Lower lobe of right lung (tissue), 2 donors: ENCODE measurements at regions not wholly inside any gene's neighbourhood (a gene's known extent, or its start where the extent isn't known, plus 50 kb on each side); places are given as distances from the start of the nearest gene placed in this dataset.

Source experiments
- ATAC-seq, 2 donors: fragments of 200-7000 bp; cut with Tn5 transposase; one replicate each; pipeline ENCODE4 v1.9.1; 2020 to 2022; ENCODE audit warnings: mild to moderate bottlenecking in 2 of 2, moderate library complexity in 2 of 2
- DNase-seq: peaks from one replicate; pipeline ENCODE4 v3.0.0-alpha.2; 2020
- H3K27ac ChIP-seq: fragments of 200-600 bp; one replicate; pipeline ENCODE4 v1.8.0; 2022
- H3K27me3 ChIP-seq: fragments of 200-600 bp; one replicate; pipeline ENCODE4 v1.8.0; 2022; ENCODE audit warnings: low read depth
- H3K36me3 ChIP-seq: fragments of 200-600 bp; one replicate; pipeline ENCODE4 v1.8.0; 2022; ENCODE audit warnings: mild to moderate bottlenecking
- H3K4me1 ChIP-seq: fragments of 200-600 bp; one replicate; pipeline ENCODE4 v1.8.0; 2022
- H3K4me3 ChIP-seq: fragments of 200-600 bp; one replicate; pipeline ENCODE4 v1.8.0; 2022; ENCODE audit warnings: mild to moderate bottlenecking
- H3K9me3 ChIP-seq: fragments of 200-600 bp; one replicate; pipeline ENCODE4 v1.8.0; 2022
- intact Hi-C: fragments of 100-400 bp; cut with DNase I; formaldehyde crosslinking; loops from one replicate; pipeline ENCODE4 v1.11.0; 2022
- TF ChIP-seq, protein P1 (sequence below): fragments of 200-600 bp; IDR thresholded peaks from one replicate; pipeline ENCODE4 v1.8.0; 2022; ENCODE audit warnings: antibody characterized with exemption, mild to moderate bottlenecking
- donor health status: DM: no; HTN: yes; CAD: no; lungs with severe emphysema.

DNA sequence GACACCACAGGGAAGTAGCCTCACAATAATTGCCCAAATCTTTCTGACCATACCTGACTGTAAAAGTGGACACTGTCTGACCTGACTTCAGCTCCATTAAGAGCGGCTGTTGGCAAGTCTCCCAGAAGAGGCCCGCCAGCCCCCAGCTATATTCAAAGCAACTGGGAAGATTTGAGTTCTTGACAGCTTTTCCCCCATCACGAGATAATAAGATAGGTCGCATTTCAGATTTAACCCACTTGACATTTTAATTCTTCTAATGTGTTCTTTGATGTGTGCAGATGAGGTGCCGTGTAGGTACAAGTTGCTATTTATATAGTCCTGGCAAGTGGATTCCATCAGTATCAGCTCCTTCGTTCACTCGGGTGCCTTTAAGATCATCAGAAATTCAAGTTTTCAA, 345.7 kb downstream of the DRD1 start:
- Histone ChIP-seq H3K4me1 (no peaks in the 10 kb centered on the region), H3K36me3 (no peaks in the 10 kb centered on the region), H3K4me3 (no peak overlapping the region), H3K27ac (no peak overlapping the region), H3K27me3 (no peaks in the 10 kb centered on the region), H3K9me3 (no peaks in the 10 kb centered on the region)
- no peak for DNase-seq
- intact Hi-C loops = no loop called here
- TF ChIP-seq, protein P1, sequence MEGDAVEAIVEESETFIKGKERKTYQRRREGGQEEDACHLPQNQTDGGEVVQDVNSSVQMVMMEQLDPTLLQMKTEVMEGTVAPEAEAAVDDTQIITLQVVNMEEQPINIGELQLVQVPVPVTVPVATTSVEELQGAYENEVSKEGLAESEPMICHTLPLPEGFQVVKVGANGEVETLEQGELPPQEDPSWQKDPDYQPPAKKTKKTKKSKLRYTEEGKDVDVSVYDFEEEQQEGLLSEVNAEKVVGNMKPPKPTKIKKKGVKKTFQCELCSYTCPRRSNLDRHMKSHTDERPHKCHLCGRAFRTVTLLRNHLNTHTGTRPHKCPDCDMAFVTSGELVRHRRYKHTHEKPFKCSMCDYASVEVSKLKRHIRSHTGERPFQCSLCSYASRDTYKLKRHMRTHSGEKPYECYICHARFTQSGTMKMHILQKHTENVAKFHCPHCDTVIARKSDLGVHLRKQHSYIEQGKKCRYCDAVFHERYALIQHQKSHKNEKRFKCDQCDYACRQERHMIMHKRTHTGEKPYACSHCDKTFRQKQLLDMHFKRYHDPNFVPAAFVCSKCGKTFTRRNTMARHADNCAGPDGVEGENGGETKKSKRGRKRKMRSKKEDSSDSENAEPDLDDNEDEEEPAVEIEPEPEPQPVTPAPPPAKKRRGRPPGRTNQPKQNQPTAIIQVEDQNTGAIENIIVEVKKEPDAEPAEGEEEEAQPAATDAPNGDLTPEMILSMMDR = no peak
- no peak for ATAC-seq

DNA sequence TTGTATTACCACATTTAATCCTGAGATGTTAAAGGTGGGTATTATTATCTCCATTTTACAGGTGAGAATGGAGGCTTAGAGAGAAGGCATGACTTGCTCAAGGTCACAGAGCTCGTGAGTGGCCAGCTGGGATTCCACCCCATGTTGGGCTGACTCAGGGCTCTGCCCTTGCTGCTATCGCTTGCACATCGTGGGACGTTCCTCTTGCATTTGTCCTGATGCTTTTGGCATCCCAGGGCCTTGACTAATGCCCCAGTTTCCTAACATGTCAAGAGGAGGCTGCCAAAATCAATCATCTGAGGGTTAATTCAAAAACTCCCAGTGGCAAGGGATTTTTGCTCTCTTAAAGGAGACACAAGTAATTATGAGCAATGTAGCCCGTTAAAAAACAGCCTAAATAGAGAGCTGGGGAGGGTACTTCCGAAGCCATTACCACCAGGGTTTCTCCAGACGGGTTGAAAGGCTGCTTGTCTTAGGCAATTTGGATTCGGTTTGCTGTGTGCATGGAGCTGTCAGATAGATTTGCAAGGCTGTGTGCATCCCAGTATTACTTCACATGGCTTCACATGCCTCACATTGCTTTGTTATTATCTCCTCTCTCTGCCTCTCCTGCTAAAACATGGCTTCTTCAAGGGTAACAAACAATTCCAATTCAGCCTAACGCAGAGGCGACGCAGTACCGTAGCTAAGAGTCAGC, 347.4 kb downstream of the DRD1 start:
- H3K4me3 ChIP-seq = no peak overlapping the region
- no peaks in the 10 kb centered on the region for H3K4me1 ChIP-seq
- H3K27ac ChIP-seq = no peak overlapping the region
- H3K27me3 ChIP-seq = no peaks in the 10 kb centered on the region
- DNase-seq (no peak), ATAC-seq (no peak)
- TF ChIP-seq, protein P1 = no peak
- intact Hi-C loops = no loop called here
- H3K36me3 ChIP-seq = no peaks in the 10 kb centered on the region
- H3K9me3 ChIP-seq = no peaks in the 10 kb centered on the region

- Histone ChIP-seq H3K36me3 (no peaks in the 10 kb centered on the region), H3K27ac (no peak overlapping the region), H3K4me3 (no peak overlapping the region), H3K4me1 (no peaks in the 10 kb centered on the region), H3K9me3 (no peaks in the 10 kb centered on the region), H3K27me3 (no peaks in the 10 kb centered on the region)
- ATAC-seq = no peak
- intact Hi-C loops = no loop called here
- TF ChIP-seq, protein P1 = no peak
- no peak for DNase-seq
Observed at GRCh38 chr5:175094461-175094860, 349.5 kb downstream of the DRD1 start.

GRCh38 chr5:175092691-175093090, 351.3 kb downstream of the DRD1 start:
- ATAC-seq (no peak), DNase-seq (no peak)
- H3K36me3 ChIP-seq = no peaks in the 10 kb centered on the region
- no peaks in the 10 kb centered on the region for H3K9me3 ChIP-seq
- intact Hi-C loops = no loop called here
- H3K4me3 ChIP-seq = no peak overlapping the region
- H3K27ac ChIP-seq = no peak overlapping the region
- H3K4me1 ChIP-seq = no peaks in the 10 kb centered on the region
- TF ChIP-seq, protein P1 = no peak
- no peaks in the 10 kb centered on the region for H3K27me3 ChIP-seq

DNA sequence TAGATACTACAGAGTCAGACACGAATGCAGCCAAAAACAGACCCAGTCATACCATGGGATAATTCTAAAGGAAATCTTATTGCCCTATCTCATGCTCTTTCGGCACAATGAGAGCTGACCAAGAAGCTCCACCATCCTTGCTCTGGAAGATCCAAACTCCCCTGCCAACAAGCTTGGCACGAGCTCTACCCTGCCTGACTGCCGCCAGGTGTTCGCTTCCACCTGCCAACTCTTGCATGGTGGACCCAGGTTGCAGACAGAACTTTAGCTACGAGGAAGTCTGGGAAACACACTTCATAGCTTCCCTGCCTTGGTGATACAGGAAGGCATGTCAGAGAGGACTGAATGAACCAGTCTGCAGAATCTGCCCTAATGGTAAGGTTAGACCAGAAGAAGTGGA, 355.0 kb downstream of the DRD1 start:
- intact Hi-C loops = no loop called here
- Histone ChIP-seq H3K27me3 (no peaks in the 10 kb centered on the region), H3K36me3 (no peaks in the 10 kb centered on the region), H3K4me3 (no peak overlapping the region), H3K9me3 (no peaks in the 10 kb centered on the region), H3K4me1 (no peaks in the 10 kb centered on the region), H3K27ac (no peak overlapping the region)
- no peak for ATAC-seq
- TF ChIP-seq, protein P1 = no peak
- no peak for DNase-seq
